GM11168 (cell line): ENCODE measurements at regions not wholly inside any gene's neighbourhood (a gene's known extent, or its start where the extent isn't known, plus 50 kb on each side); places are given as distances from the start of the nearest gene placed in this dataset.

ENCODE experiments used
- in situ Hi-C: fragments of 300-500 bp; cut with MboI; formaldehyde crosslinking; loops from one replicate; pipeline ENCODE4 v1.12.0; 2022; ENCODE audit warnings: low sequenced_read_pairs; ENCODE audit not compliant: unreplicated experiment

DNA sequence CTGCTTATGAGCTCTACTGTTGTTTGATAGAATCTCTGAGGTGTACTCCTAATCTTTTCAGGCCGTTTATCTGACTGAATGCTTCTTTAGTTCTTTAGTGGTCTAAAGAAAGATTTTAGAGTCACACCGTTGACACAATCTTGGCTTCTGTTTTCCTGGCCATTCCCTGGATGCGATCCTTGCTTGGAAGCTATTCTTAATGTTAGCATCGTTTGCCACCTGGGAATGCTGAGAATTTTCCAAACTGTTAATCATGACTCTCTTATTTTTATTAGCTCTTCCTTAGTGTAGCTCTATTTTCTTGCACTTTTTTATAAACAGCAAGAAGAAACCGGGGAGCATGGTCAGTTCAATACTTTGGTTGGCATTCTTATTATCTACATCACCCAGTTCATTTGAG lies 281.0 kb upstream of the PCDH20 start:
- in situ Hi-C loops: no loop called here

DNA sequence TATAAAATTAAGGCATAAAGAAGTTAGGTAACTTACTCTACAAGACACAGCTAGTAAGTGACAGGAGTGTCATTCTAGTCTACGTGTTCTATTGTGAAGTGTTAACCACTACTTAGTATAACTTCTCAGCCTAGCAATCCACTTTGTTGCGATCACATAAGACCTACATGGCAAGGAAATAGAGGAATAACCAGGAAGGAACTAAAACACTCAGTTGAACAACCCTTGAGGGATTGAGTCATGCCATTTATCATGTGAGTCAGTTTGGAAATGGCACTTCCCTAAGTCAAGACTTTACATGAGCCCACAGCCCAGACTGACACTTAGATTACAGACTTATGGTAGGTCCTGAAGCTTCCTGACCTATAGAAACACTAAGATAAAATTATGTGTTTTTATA lies 279.5 kb upstream of the PCDH20 start:
- in situ Hi-C loops: no loop called here

DNA sequence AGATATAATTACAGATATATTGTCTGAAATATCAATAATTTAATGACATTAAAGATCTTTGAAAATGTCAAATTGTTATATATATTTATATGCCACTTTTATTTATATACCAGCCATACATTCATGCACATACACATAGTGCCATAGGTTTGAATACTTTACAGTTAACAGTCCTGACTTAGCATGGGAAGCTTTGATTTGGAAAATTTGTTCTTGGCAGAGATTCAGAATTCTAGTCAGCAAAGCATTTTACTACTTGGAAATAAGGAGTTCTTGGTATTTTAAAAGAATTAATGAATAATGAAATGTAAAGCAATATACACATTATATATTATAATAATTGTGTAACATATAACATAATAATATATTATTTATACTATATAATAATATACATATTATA lies 277.0 kb upstream of the PCDH20 start:
- in situ Hi-C loops: no loop called here

DNA sequence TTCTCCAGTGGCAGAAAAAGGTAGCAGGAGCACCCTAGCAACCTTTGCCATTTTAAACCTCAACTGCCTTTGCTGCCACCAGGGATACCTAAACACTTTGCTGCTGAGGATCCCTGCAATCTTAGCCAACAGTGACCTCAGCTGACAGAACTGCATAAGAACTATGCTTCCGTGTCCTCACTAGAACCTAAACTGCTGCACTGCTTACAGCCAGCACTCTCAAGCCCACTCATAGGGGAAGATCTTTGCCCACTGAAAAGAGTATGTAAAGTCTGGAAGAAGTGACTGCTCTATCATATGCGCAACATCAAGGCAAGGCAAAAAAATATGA lies 270.0 kb upstream of the PCDH20 start:
- in situ Hi-C loops: no loop called here

DNA sequence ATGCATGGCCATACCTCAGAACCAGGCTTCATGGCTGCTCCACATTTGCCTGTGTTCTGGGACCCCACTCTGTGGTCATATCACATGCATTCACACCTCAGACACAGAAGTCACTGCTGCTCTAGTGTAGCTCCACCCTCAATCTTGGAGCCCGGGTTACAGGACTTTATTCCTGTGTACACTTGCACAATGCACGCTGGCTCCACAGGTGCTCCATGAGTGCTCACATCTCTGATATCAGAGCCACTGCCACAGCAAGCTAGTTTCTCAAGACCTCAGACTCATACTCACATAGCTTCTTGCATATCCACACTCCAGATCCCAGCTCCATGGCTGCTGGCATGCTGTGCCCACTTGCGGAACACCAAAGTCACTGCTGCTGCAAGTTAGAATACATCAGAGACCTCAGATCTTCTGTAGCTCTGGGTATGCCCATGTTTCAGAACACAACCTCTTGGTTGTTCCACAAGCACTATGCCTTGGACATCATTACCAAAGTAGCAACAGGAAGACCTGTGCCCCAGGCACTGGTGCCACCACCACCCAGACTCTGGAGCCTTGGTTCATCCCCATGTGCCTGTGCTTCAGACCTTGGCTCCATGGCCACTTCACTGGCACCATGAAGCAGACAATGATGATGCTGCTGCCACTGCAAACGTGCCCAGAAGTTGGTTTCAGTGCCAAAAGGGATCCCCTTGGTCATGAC lies 269.5 kb upstream of the PCDH20 start:
- in situ Hi-C loops: no loop called here

DNA sequence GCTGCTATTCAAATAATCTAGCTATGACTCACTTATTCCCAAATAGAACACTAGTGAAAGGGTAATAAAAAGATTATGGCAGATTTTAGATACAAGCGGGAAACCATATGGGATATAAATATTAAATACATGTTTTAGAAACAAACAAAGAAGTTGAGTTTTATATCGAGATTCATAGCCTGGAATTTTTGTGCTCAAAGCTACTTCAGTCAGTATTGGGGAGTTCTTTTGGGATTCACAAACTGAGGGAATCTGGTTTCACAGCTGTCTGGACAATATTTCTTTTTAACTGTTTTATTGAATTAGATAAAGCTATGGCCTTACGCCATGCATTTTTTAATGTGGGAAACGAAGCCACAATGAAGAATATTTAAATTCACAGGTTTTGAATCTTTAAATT lies 257.1 kb upstream of the PCDH20 start:
- in situ Hi-C loops: no loop called here

DNA sequence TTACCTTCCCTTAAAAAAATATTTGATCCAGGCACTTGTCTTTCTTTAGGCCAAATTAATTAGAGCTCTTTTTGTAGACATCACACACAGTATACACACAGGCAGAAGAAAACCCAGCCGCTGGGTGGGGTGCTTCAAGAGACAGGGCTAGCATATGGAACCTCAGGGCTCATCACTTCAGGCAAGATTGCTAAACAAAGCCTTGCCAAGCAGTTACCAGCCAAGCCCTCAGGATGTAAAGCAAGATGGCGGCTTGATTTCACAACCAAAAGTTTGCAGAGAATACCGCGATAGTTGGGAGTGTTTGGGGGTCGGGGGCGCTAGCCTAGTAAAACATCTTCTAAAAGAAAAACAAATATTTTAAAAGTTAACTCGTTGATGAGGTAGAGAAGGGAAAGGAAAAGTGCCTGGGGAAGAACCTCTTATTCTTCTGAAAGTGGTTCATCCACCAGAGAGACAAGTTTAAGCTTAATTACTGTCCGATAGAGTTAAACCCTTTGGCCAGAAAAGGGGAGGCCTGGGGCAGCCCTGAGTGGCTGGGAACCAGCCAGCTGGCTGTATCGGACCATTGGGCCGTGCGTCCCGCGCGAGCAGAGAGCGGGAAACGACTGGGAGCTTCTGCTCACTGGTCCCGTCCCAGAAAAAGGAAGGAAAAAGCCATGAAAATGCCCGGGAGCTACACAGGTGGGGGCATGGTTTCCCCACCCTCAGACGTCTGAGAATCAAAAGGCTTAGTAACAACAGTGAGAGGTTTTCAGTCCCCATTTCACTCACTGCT lies 254.9 kb upstream of the PCDH20 start:
- in situ Hi-C loops: no loop called here

DNA sequence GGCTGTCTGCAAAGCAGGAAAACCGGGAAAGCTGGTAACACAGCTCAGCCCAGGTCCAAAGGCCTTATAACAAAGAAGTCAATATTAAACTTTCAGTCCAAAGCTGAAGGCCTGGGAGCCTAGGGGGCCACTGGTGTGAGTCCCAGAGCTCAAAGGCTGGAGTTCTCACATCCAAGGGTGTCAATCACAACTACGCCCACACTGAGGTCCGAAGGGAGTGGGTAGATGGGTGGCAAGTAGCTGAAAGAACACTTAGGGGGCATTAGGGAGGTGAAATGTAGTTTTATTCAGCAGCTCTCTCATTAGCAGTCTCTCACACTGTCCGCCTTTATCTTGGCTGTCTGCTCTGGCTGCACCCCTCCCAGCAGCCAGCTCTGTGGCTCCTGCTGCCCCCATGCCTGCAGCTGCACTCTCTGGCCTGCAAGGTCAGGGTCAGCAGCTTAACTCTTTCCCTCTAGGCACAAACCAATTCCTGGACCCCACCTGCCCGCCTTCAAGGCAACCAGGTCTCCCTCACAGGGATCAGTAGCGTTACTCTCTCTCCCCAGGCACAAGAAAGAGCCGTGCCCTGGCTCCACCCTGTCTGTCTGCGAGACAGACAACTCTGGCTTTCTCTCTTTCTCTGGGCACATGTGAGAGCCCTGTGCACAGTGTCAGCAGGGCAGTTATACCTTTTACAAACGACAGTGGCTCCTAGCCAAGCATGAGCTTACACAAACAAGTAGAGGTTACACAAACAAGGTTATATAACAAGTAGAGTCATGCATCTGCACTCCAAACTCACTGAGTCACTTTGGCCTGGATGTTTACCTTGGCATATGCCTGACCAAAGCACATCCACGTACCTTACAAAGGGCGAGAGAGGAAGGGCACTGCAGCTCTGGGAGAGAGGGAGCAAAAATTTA lies 249.4 kb upstream of the PCDH20 start:
- in situ Hi-C loops: no loop called here

DNA sequence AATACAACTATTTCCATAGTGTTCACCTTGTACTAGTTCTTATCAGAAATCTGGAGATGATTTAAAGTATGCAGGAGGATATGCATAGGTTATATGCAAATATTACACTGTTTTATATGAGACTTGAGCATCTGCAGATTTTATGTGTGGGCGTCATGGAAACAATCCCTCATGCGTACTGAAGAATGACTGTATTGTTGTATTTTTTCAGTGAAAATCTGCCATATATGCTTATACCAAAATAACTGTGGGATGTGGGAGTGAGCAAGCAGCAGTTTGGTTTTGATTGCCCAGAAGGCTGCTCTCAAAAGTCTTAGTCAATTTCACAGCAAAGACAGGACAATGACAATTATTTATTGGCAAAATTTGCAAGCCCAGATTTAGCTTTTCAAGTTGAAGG lies 238.8 kb upstream of the PCDH20 start:
- in situ Hi-C loops: no loop called here

DNA sequence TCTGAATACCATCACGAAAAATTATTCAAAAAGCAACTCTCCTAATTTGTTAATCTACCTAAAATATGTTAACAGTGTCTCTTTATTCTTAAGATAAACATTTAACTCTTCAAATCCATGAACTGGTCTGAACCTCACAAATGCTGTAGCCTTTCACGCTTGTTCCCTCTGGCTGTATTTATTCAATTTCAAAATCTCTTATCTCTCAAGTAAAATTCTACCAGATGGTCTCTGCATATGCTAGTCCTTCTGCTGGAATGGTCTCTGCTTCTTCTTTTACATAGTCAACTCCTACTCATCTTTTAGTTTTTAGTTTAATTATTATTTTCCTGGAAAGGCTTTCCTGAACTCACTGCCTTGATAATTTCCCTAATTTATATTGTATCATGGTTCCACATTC lies 232.9 kb upstream of the PCDH20 start:
- in situ Hi-C loops: no loop called here

DNA sequence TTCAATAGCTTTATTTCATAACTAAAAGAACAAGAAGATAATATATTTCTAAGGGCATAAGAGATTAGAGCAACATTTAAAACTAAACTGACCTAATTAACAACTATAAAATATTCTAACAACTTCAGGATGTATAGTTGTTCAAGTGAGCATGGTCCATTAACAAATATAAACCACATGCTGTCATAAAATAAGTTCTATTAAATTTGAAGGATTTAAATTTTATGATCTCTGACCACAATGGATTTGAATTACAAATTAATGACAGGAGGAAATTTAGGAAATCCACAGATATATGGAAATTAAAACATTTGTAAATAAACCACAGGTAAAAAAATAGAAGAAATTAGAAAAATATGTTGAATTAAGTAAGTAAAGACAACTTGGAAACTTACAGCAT lies 196.5 kb upstream of the PCDH20 start:
- in situ Hi-C loops: no loop called here

DNA sequence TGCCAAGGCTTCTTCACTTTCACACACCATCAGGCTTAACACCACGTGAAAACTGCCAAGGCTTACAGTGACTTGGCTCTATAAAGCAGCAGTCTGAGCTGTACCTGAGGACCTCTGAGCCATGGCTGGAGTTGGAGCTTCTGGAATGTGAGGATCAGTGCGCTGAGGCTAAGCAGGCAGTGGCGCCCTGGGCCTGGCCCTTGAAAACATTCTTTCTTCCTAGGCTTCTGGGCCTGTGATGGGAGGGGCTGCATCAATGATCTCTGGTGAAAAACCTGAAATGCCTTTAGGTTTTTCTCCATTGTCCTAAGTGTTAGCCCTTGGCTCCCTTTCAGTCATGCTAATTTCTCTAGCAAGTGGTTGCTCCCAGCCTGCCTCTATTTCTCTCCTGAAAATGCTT lies 192.5 kb upstream of the PCDH20 start:
- in situ Hi-C loops: no loop called here

DNA sequence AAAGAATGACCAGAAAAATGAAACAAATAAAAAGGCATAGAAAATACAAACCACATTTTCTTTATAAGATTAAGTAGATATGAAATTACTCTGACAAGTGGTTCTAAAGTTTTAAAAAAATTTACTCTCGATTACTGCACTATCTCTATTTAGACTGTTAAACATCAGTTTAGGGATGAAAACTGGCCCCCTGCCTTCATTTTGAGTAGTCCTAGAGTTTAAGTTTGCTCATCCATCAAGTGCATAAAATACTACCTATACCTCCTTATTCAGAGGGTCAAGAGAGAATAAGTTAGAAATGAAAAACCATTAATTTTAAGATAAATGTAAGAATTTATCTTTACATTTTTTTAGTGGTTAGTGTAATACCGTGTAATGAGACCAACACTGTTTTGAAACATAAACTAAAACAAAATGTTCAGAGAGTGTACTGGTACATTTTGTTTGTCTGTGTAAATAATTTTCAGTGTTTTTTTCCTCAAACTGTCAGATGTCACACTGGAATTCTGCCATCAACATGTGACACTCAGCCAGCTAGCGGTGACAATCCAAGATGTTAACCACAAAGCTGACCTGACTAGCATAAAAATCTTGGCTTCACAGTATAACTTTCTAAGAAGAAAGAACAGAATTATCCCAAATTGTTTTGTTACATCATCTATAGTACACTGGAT lies 184.8 kb upstream of the PCDH20 start:
- in situ Hi-C loops: no loop called here

DNA sequence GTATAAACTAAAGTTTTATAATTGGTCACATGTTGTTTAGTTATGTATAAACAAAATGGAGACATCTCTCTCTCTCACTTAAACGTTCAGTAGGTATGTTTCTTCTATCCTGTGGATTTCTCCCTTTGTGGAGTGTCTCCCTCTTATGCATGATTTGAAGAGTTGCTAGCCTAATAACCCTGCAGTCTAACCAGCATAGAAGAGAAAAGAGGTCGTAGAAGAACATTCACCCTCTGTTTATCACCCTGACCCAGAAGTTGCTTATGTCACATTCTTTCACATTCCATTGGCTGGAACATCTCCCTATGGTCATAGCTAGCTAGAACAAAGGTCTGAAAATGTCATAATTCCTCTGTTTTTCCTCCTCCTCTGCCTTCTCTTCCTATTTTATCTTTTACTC lies 176.8 kb upstream of the PCDH20 start:
- in situ Hi-C loops: no loop called here

DNA sequence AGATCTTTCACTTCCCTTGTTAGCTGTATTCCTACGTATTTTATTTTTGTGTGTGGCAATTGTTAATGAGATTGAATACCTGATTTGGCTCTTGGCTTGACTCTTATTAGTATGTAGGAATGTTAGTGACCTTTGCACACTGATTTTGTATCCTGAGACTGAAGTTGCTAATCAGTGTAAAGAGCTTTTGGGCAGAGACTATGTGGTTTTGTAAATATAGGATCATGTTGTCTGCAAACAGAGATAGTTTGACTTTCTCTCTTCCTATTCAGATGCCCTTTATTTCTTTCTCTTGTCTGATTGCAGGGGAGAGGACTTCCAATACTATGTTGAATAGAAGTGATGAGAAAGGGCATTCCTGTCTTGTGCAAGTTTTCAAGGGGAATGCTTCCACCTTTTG lies 160.3 kb upstream of the PCDH20 start:
- in situ Hi-C loops: no loop called here

DNA sequence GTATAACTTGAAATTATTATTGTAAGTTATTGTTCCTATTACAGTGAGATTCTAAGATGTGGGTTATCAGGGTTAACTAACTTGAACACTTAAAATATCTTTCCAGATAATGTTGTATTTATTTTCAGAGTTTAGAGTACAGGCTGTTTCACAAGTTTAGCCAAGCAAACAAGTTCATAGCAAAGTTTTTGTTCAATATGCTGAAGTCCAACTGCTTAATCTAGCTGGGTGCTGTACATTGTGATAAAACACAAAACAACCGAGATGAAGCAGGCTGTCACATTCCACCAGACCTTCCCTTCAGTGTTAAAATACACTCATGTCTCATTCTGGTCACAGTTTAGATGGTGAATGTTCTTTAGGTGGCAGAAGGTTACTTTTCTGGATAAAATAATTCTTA lies 148.0 kb upstream of the PCDH20 start:
- in situ Hi-C loops: no loop called here

DNA sequence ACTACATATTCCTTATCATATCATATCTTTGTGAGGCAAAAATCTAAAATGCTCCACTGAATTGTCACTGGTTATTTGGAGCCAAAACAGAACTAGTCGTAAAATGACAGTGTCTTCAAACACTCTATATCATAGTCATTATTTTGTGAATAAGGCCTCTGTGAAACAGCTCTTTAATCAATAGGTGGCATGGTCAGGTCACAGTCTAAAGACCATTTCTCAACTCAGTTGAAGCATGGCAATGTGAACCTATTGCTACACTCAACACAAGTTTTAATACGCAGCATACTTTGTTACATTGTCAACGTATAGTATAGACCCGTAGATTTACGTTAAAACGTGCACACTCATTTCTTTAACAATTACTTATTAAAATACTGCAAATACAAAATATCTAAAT lies 131.3 kb upstream of the PCDH20 start:
- in situ Hi-C loops: no loop called here

DNA sequence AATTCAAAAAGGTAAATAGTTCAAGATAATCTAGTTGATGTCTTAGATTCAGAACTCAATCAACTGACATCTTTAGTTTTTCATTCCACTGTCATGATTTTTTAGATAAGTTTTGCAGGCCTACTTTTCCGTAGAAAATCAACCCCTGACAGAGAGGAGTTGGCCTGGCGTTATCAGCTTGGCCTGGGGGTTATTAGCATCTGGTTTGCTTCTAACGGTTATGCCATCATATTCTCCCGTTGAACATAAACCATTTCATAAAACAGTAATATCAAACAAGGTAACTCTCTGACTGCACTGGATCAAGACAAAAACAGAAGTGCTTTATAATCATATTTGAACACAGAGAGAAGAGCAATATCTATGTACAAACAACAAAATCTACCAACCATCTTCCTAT lies 130.8 kb upstream of the PCDH20 start:
- in situ Hi-C loops: no loop called here

DNA sequence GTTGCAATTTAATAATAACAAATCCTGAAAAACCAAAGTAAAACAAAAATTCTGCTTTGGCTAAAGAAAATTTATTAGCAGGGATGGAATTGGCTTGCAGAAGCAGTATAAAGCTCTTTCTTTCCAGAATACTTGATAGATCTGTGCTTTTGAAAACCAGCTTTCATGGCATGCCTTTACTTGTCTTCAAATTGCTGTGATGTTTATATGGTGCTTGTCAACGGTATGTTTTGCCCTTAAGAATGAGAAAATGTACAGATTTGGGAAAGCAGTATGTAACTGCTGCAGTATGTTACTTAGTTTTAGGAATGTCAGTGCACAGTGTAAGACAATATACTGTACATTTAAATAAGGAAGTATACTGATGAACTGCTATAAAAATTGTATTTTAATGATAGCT lies 120.8 kb upstream of the PCDH20 start:
- in situ Hi-C loops: no loop called here

DNA sequence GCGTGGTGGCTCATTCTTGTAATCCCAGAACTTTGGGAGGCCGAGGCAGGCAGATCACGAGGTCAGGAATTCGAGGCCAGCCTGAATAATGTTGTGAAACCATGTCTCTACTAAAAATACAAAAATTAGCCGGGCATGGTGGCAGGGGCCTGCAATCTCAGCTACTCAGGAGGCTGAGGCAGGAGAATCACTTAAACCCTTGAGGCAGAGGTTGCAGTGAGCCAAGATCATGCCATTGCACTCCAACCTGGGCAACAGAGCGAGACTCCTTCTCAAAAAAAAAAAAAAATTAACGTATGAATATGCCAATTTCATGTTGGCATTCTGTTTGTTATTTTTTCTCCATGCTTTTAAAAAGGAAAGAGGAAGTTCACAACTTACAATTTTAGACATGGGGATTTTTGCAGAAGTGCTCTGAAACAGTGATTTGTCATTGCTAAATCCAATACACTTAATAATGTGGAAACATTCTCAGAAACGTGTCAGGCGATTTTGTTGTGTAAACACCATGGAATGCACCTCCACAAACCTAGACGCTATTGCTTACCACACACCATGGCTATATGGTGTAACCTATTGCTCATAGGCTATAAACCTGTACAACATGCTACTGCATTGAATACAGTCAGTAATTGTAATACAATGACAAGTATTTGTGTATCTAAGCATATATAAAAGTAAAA lies 115.9 kb upstream of the PCDH20 start:
- in situ Hi-C loops: no loop called here
